Trophoblast cell (in vitro differentiated cells and primary cell): ENCODE measurements at regions not wholly inside any gene's neighbourhood (a gene's known extent, or its start where the extent isn't known, plus 50 kb on each side); places are given as distances from the start of the nearest gene placed in this dataset.

Experiments used
- DNase-seq, 2 donors: peaks; one replicate each; pipeline ENCODE4 v3.0.0-alpha.2; 2016
- H2AFZ ChIP-seq: 2 replicates; pipeline ENCODE4 v1.6.1; 2013; ENCODE audit warnings: low read length, moderate library complexity, mild to moderate bottlenecking; ENCODE audit not compliant: insufficient read depth, poor library complexity
- H2AK5ac ChIP-seq: 2 replicates; pipeline ENCODE4 v1.6.1; 2013; ENCODE audit warnings: mild to moderate bottlenecking, low read length
- H2BK120ac ChIP-seq: 2 replicates; pipeline ENCODE4 v1.6.1; 2013; ENCODE audit warnings: low read length, mild to moderate bottlenecking, moderate library complexity; ENCODE audit not compliant: insufficient read depth, poor library complexity
- H2BK12ac ChIP-seq: 2 replicates; pipeline ENCODE4 v1.6.1; 2013; ENCODE audit warnings: mild to moderate bottlenecking, low read length, moderate library complexity
- H2BK5ac ChIP-seq: 2 replicates; pipeline ENCODE4 v1.6.1; 2013; ENCODE audit warnings: low read length, low read depth, moderate library complexity, mild to moderate bottlenecking; ENCODE audit not compliant: poor library complexity
- H3K14ac ChIP-seq: 2 replicates; pipeline ENCODE4 v1.6.1; 2013; ENCODE audit warnings: mild to moderate bottlenecking, low read length
- H3K18ac ChIP-seq: 2 replicates; pipeline ENCODE4 v1.6.1; 2013; ENCODE audit warnings: mild to moderate bottlenecking, low read length
- H3K23ac ChIP-seq: 2 replicates; pipeline ENCODE4 v1.6.1; 2013; ENCODE audit warnings: low read length
- H3K27ac ChIP-seq: 2 replicates; pipeline ENCODE4 v1.5.1; 2013; ENCODE audit warnings: low read depth, mild to moderate bottlenecking, inconsistent platforms, low read length, moderate library complexity
- H3K27me3 ChIP-seq: 2 replicates; pipeline ENCODE4 v1.6.1; 2013; ENCODE audit warnings: inconsistent platforms, mild to moderate bottlenecking, low read length, moderate library complexity; ENCODE audit not compliant: insufficient read depth
- H3K36me3 ChIP-seq, 2 experiments: 1 replicate in 1 of 2; 2 replicates in 1 of 2; pipeline ENCODE4 v1.6.1; 2013; ENCODE audit warnings: low read length in 2 of 2, mild to moderate bottlenecking in 2 of 2, moderate library complexity in 1 of 2; ENCODE audit not compliant: insufficient read depth in 2 of 2, control insufficient read depth in 1 of 2
- H3K4ac ChIP-seq: 2 replicates; pipeline ENCODE4 v1.6.1; 2013; ENCODE audit warnings: low read depth, mild to moderate bottlenecking, low read length, moderate library complexity
- H3K4me1 ChIP-seq, 2 experiments: 1 replicate in 1 of 2; 2 replicates in 1 of 2; pipeline ENCODE4 v1.6.1; 2013; ENCODE audit warnings: low read length in 2 of 2, mild to moderate bottlenecking in 2 of 2, moderate library complexity in 1 of 2; ENCODE audit not compliant: insufficient read depth in 2 of 2, control insufficient read depth in 1 of 2
- H3K4me2 ChIP-seq: 2 replicates; pipeline ENCODE4 v1.6.1; 2013; ENCODE audit warnings: inconsistent platforms, mild to moderate bottlenecking, low read length, moderate library complexity
- H3K4me3 ChIP-seq: 2 replicates; pipeline ENCODE4 v1.5.1; 2013; ENCODE audit warnings: mild to moderate bottlenecking, low read depth, low read length, inconsistent platforms
- H3K79me1 ChIP-seq: one replicate; pipeline ENCODE4 v1.6.1; 2013; ENCODE audit warnings: low read length
- H3K79me2 ChIP-seq: 2 replicates; pipeline ENCODE4 v1.6.1; 2013; ENCODE audit warnings: low read length, mild to moderate bottlenecking; ENCODE audit not compliant: control insufficient read depth, insufficient read depth, poor library complexity
- H3K9ac ChIP-seq: 2 replicates; pipeline ENCODE4 v1.6.1; 2013; ENCODE audit warnings: mild to moderate bottlenecking, low read length
- H3K9me3 ChIP-seq: 2 replicates; pipeline ENCODE4 v1.6.1; 2013; ENCODE audit warnings: low read depth, mild to moderate bottlenecking, control low read depth, inconsistent platforms, low read length; ENCODE audit not compliant: insufficient read depth
- H4K12ac ChIP-seq: 2 replicates; pipeline ENCODE4 v1.6.1; 2013; ENCODE audit warnings: low read depth, mild to moderate bottlenecking, low read length, moderate library complexity
- H4K8ac ChIP-seq: 2 replicates; pipeline ENCODE4 v1.6.1; 2013; ENCODE audit warnings: low read depth, mild to moderate bottlenecking, low read length, moderate library complexity
- H4K91ac ChIP-seq: one replicate; pipeline ENCODE4 v1.6.1; 2013; ENCODE audit warnings: low read depth, mild to moderate bottlenecking, low read length, moderate library complexity
- WGBS: extraction: QIAGEN DNeasy Blood & Tissue Kit; methylation state at CpG from one replicate; pipeline ENCODE4 v1.1.7; 2013; ENCODE audit warnings: missing lambda C conversion rate; ENCODE audit not compliant: insufficient read length, insufficient coverage; ENCODE audit errors: extremely low coverage; 5-methylcytosine and 5-hydroxymethylcytosine counted together

DNA sequence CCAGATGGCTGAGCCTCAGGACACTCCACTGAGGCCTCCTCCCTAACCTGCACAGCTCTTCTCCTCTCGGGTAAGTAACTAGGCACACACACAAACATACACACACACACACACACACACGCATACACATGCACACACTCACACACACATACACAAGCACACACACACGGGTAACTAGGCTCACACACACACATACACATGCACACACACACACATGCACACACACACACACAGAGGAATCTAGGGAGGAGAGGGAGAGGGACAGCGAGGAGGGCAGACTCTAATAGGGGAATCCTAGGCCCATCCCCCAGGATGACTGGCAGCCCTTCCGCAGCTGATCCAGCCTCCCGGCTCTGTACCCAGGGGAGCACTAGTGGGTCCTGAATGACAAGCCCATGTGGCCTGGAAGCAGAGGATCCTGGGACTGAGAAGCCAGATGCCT, 177.4 kb upstream of the LINGO1 start:
- no CpG with 5 or more reads among the region's 6 CpGs for WGBS

DNA sequence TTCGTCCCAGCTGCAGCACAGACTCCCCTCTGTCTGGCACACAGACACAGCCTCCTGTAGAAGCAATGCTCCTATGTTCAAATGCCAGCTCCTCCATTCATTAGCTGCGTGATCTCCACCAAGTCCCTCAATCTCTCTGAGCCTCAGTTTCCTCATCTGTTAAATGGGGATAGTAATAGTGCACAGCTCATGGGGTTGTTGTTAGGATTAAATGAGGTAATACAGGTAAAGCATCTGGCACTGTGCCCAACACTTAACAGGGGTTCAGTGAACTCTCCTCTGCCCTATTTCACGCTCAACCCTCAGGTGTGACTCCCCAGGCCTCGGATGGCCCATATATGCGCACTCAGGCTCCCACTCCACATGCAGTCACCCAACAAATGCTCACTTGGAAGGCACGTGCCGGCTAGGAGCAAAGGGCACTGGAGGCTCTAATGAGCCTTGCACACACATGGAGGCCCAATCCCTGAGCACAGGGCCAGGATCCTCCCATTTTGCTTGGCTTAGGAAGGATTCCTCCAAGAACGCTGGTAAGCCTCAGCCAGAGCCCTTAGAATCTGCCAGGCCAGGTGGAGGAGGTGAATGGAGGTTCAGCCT, 176.0 kb upstream of the LINGO1 start:
- H4K12ac ChIP-seq = no peak overlapping the region
- WGBS = no CpG with 5 or more reads among the region's 8 CpGs
- H2AK5ac ChIP-seq = no peak overlapping the region
- H3K9ac ChIP-seq = no peak overlapping the region
- H3K4me2 ChIP-seq = no peak overlapping the region
- DNase-seq = no peak
- no peak overlapping the region for H3K18ac ChIP-seq
- H3K79me1 ChIP-seq = no peaks in the 10 kb centered on the region
- H3K27ac ChIP-seq = no peak overlapping the region
- no peak overlapping the region for H3K23ac ChIP-seq
- peaks cover 5% of the 10 kb centered on the region for H3K9me3 ChIP-seq
- no peak overlapping the region for H4K8ac ChIP-seq
- no peak overlapping the region for H2BK5ac ChIP-seq
- H3K27me3 ChIP-seq = no peaks in the 10 kb centered on the region
- H2BK120ac ChIP-seq = no peak overlapping the region
- no peak overlapping the region for H2BK12ac ChIP-seq
- no peaks in the 10 kb centered on the region for H3K4me1 ChIP-seq
- H3K36me3 ChIP-seq = no peaks in the 10 kb centered on the region
- H3K4me3 ChIP-seq = no peak overlapping the region
- H3K4ac ChIP-seq = no peak overlapping the region
- no peaks in the 10 kb centered on the region for H3K79me2 ChIP-seq
- no peak overlapping the region for H2AFZ ChIP-seq
- no peak overlapping the region for H3K14ac ChIP-seq
- no peak overlapping the region for H4K91ac ChIP-seq

More for the DNA sequence above, 177.4 kb upstream of the LINGO1 start:
- Histone ChIP-seq H4K8ac (no peak overlapping the region), H3K14ac (no peak overlapping the region), H2BK12ac (no peak overlapping the region), H4K91ac (no peak overlapping the region), H3K27ac (no peak overlapping the region), H3K36me3 (no peaks in the 10 kb centered on the region), H3K4me2 (no peak overlapping the region), H4K12ac (no peak overlapping the region), H3K79me2 (no peaks in the 10 kb centered on the region), H2BK5ac (no peak overlapping the region), H3K18ac (no peak overlapping the region), H3K79me1 (no peaks in the 10 kb centered on the region), H2AK5ac (no peak overlapping the region), H3K9ac (no peak overlapping the region), H3K23ac (no peak overlapping the region), H2BK120ac (no peak overlapping the region), H3K9me3 (peaks cover 5% of the 10 kb centered on the region), H3K4me3 (no peak overlapping the region), H3K27me3 (no peaks in the 10 kb centered on the region), H2AFZ (no peak overlapping the region), H3K4me1 (no peaks in the 10 kb centered on the region), H3K4ac (no peak overlapping the region)
- DNase-seq = no peak

DNA sequence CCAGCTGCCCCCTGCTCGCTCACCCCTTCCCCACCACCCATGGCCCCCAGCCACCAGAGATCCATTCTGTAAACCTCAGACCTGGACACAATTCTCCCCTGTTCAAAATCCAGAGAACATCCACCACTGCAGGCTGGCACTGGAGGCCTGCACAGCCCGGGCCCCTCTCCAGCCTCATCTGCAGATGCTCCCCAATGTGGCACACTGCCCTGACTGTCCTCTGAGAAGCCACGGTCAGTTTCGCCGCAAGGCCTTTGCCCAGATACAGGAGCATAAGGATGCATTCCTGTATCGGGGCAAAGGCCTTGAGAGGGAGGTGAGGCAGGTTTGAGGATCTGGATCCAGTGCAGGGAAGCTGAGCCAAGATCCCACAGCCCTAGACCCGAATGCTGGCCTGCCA, 175.4 kb upstream of the LINGO1 start:
- Histone ChIP-seq H4K12ac (no peak overlapping the region), H3K4me2 (no peak overlapping the region), H3K9me3 (peaks cover 5% of the 10 kb centered on the region), H3K27me3 (no peaks in the 10 kb centered on the region), H3K9ac (no peak overlapping the region), H3K27ac (no peak overlapping the region), H2BK5ac (no peak overlapping the region), H3K4ac (no peak overlapping the region), H3K14ac (no peak overlapping the region), H3K79me1 (no peaks in the 10 kb centered on the region), H3K4me1 (no peaks in the 10 kb centered on the region), H2AFZ (no peak overlapping the region), H3K36me3 (no peaks in the 10 kb centered on the region), H2BK12ac (no peak overlapping the region), H3K18ac (no peak overlapping the region), H3K23ac (no peak overlapping the region), H2AK5ac (no peak overlapping the region), H4K91ac (no peak overlapping the region), H4K8ac (no peak overlapping the region), H2BK120ac (no peak overlapping the region), H3K4me3 (no peak overlapping the region), H3K79me2 (no peaks in the 10 kb centered on the region)
- WGBS = no CpG with 5 or more reads among the region's 7 CpGs
- DNase-seq = no peak

DNA sequence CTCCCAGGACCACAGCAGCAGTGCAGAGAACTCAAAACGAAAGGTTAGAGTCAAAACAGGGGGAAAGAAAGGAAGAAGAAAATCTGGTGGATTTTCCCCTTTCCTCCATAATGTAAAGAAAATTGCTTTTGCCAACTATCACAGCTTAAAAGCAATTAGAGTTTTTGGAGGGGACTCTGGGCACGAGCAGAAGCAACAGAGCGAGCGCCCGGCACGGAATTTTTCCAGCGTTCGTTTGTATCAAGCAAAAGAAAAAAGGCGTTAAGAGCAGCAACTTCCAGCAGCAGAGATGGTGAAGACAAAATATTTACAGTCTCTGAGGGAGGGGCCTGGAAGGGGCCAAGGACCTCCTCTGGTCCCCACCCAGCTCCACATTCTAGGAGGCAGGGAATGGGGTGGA, 174.9 kb upstream of the LINGO1 start:
- Histone ChIP-seq H2AFZ (no peak overlapping the region), H3K14ac (no peak overlapping the region), H4K8ac (no peak overlapping the region), H3K9me3 (peaks cover 5% of the 10 kb centered on the region), H3K27me3 (no peaks in the 10 kb centered on the region), H2BK5ac (no peak overlapping the region), H3K4ac (no peak overlapping the region), H4K91ac (no peak overlapping the region), H3K18ac (no peak overlapping the region), H3K36me3 (no peaks in the 10 kb centered on the region), H3K23ac (no peak overlapping the region), H3K4me2 (no peak overlapping the region), H3K79me1 (no peaks in the 10 kb centered on the region), H3K79me2 (no peaks in the 10 kb centered on the region), H2BK12ac (no peak overlapping the region), H3K4me3 (no peak overlapping the region), H3K27ac (no peak overlapping the region), H2BK120ac (no peak overlapping the region), H3K9ac (no peak overlapping the region), H2AK5ac (no peak overlapping the region), H3K4me1 (no peaks in the 10 kb centered on the region), H4K12ac (no peak overlapping the region)
- no peak for DNase-seq
- no CpG with 5 or more reads among the region's 9 CpGs for WGBS
